PC-3 (cell line): ENCODE measurements at regions not wholly inside any gene's neighbourhood (a gene's known extent, or its start where the extent isn't known, plus 50 kb on each side); places are given as distances from the start of the nearest gene placed in this dataset.

Experiments used
- EZH2 ChIP-seq: fragments of 300-600 bp; sonication (generic); IDR thresholded peaks from one replicate; pipeline ENCODE4 v1.6.1; 2017; ENCODE audit warnings: antibody characterized with exemption, mild to moderate bottlenecking, low read length; ENCODE audit not compliant: unreplicated experiment
- TF ChIP-seq, protein P1 (sequence below): fragments of 300-600 bp; sonication (generic); conservative IDR thresholded peaks from 2 replicates; pipeline ENCODE4 v1.5.1; 2017; ENCODE audit warnings: antibody characterized with exemption, low read depth, mild to moderate bottlenecking, low read length

DNA sequence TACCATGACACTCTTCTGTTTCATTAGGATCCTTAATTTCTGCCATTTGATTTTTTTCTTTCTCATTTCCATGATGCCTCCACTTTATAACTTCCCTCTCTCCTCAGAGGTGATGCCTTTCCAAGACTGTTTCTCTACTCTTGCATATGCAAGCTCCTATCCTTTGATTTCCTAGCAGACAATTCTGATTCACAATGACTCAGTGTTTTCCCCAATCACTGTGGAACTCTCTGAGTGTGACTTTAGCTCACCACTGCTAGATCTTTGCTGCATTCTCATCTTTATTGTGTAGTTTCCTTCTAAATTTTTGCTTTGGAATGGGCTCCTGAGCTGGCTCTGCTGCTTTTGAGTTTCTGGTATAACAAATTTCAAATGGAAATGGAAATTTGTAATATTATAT is 184.9 kb downstream of the TINAG start:
- TF ChIP-seq, protein P1, sequence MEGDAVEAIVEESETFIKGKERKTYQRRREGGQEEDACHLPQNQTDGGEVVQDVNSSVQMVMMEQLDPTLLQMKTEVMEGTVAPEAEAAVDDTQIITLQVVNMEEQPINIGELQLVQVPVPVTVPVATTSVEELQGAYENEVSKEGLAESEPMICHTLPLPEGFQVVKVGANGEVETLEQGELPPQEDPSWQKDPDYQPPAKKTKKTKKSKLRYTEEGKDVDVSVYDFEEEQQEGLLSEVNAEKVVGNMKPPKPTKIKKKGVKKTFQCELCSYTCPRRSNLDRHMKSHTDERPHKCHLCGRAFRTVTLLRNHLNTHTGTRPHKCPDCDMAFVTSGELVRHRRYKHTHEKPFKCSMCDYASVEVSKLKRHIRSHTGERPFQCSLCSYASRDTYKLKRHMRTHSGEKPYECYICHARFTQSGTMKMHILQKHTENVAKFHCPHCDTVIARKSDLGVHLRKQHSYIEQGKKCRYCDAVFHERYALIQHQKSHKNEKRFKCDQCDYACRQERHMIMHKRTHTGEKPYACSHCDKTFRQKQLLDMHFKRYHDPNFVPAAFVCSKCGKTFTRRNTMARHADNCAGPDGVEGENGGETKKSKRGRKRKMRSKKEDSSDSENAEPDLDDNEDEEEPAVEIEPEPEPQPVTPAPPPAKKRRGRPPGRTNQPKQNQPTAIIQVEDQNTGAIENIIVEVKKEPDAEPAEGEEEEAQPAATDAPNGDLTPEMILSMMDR, result no peak
- TF ChIP-seq EZH2, result no peak
